ENCODE measurements at regions not wholly inside any gene's neighbourhood (a gene's known extent, or its start where the extent isn't known, plus 50 kb on each side); places are given as distances from the start of the nearest gene placed in this dataset.

GRCh38 chr21:15495965-15496364 lies 233.8 kb upstream of the USP25 start:
- Histone ChIP-seq H3K9me3 (replicated peaks; ENCODE audit: control insufficient read depth, insufficient read depth, low read depth, low read length) (no peaks in the 10 kb centered on the region), H3K9ac (ENCODE audit: insufficient read depth in 1 of 2, low read depth in 2 of 2, low read length in 2 of 2) (no peak overlapping the region), H3K36me3 (ENCODE audit: control insufficient read depth, insufficient read depth, low read length) (no peaks in the 10 kb centered on the region), H3K4me2 (ENCODE audit: insufficient read depth, low read length) (no peak overlapping the region), H2AFZ (ENCODE audit: low read depth, low read length) (no peak overlapping the region), H3K27ac (ENCODE audit: extremely low read depth, low read depth, low read length) (no peak overlapping the region), H3K4me1 (replicated peaks in 1 of 2; ENCODE audit: control insufficient read depth in 2 of 2, insufficient read depth in 2 of 2, low read length in 2 of 2) (no peaks in the 10 kb centered on the region), H3K9me1 (ENCODE audit: control insufficient read depth, insufficient read depth, low read length) (no peaks in the 10 kb centered on the region), H3K79me2 (ENCODE audit: control insufficient read depth, insufficient read depth, low read length) (no peaks in the 10 kb centered on the region), H3K27me3 (ENCODE audit: control insufficient read depth in 2 of 2, insufficient read depth in 2 of 2, low read length in 2 of 2) (peaks cover 0 to 5% of the 10 kb centered on the region in 2 experiments; a peak in 1 of 5 replicates), H3K4me3 (no peak overlapping the region), H4K20me1 (replicated peaks; ENCODE audit: control insufficient read depth, insufficient read depth, low read length) (no peaks in the 10 kb centered on the region)
- DNase-seq (ENCODE audit: extremely low read depth in 1 of 4, low spot score in 3 of 4): no peak
- TF ChIP-seq ATF3 (IDR thresholded peaks at IDR 0.05) (0 out of 2 replicates have a peak, but pooled peaks have one; percentile 13), ATF3 (CRISPR knock-in tag; conservative IDR thresholded peaks at IDR 0.05) (no peak), NFIX (CRISPR knock-in tag; IDR thresholded peaks at IDR 0.05; ENCODE audit: low read depth) (no peak)
- no peak for FAIRE-seq
- 0% methylated on average over 3 of the region's 3 CpGs for WGBS (ENCODE audit: insufficient coverage, low coverage, missing lambda C conversion rate)
- ChIA-PET POLR2A (no interaction called here), CTCF (ENCODE audit: low intra/inter-chr PET ratio) (no interaction called here)
- in situ Hi-C loops (cut with MboI): loop anchor here (25.0 kb wide), 1 partner anchor 1084 kb away; no protein-coding TSS in a partner anchor
- ATAC-seq: no peak
- BruUV-seq (replicated peaks): no TSS peak
- intact Hi-C loops (cut with micrococcal nuclease): loop anchor here (10.0 kb wide), 1 partner anchor 89 kb away; no protein-coding TSS in a partner anchor

- no peaks in the 10 kb centered on the region for H3K9me3 ChIP-seq (replicated peaks; ENCODE audit: control insufficient read depth, insufficient read depth, low read depth, low read length)
- TF ChIP-seq, protein P1, sequence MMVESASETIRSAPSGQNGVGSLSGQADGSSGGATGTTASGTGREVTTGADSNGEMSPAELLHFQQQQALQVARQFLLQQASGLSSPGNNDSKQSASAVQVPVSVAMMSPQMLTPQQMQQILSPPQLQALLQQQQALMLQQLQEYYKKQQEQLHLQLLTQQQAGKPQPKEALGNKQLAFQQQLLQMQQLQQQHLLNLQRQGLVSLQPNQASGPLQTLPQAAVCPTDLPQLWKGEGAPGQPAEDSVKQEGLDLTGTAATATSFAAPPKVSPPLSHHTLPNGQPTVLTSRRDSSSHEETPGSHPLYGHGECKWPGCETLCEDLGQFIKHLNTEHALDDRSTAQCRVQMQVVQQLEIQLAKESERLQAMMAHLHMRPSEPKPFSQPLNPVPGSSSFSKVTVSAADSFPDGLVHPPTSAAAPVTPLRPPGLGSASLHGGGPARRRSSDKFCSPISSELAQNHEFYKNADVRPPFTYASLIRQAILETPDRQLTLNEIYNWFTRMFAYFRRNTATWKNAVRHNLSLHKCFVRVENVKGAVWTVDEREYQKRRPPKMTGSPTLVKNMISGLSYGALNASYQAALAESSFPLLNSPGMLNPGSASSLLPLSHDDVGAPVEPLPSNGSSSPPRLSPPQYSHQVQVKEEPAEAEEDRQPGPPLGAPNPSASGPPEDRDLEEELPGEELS (CRISPR knock-in tag; IDR thresholded peaks at IDR 0.05; ENCODE audit: borderline replicate concordance): no peak
- DNase-seq (ENCODE audit: extremely low read depth in 1 of 4, low spot score in 3 of 4): no peak
- ChIA-PET CTCF (ENCODE audit: low intra/inter-chr PET ratio) (no interaction called here), POLR2A (no interaction called here)
- H4K20me1 ChIP-seq (replicated peaks; ENCODE audit: control insufficient read depth, insufficient read depth, low read length): no peaks in the 10 kb centered on the region
- in situ Hi-C loops (cut with MboI): loop anchor here (25.0 kb wide), 1 partner anchor 1085 kb away; no protein-coding TSS in a partner anchor
- no TSS peak for BruUV-seq (replicated peaks)
- H3K4me2 ChIP-seq (ENCODE audit: insufficient read depth, low read length): no peak overlapping the region
- ATAC-seq: no peak
- no peaks in the 10 kb centered on the region for H3K79me2 ChIP-seq (ENCODE audit: control insufficient read depth, insufficient read depth, low read length)
- H2AFZ ChIP-seq (ENCODE audit: low read depth, low read length): no peak overlapping the region
- no peaks in the 10 kb centered on the region for H3K36me3 ChIP-seq (ENCODE audit: control insufficient read depth, insufficient read depth, low read length)
- intact Hi-C loops (cut with micrococcal nuclease): loop anchor here (10.0 kb wide), 1 partner anchor 88 kb away; no protein-coding TSS in a partner anchor
- 0% methylated on average over 2 of the region's 2 CpGs for WGBS (ENCODE audit: insufficient coverage, low coverage, missing lambda C conversion rate)
- no peaks in the 10 kb centered on the region for H3K4me1 ChIP-seq (replicated peaks in 1 of 2; ENCODE audit: control insufficient read depth in 2 of 2, insufficient read depth in 2 of 2, low read length in 2 of 2)
- H3K9ac ChIP-seq (ENCODE audit: insufficient read depth in 1 of 2, low read depth in 2 of 2, low read length in 2 of 2): no peak overlapping the region
- no peak for FAIRE-seq
- H3K27me3 ChIP-seq (ENCODE audit: control insufficient read depth in 2 of 2, insufficient read depth in 2 of 2, low read length in 2 of 2): peaks cover 0 to 5% of the 10 kb centered on the region in 2 experiments; a peak in 1 of 5 replicates
- H3K4me3 ChIP-seq: no peak overlapping the region
- no peak overlapping the region for H3K27ac ChIP-seq (ENCODE audit: extremely low read depth, low read depth, low read length)
- H3K9me1 ChIP-seq (ENCODE audit: control insufficient read depth, insufficient read depth, low read length): no peaks in the 10 kb centered on the region
These were observed 232.9 kb upstream of the USP25 start for GRCh38 chr21:15496911-15497310.
